H1 (cell line): ENCODE measurements at regions not wholly inside any gene's neighbourhood (a gene's known extent, or its start where the extent isn't known, plus 50 kb on each side); places are given as distances from the start of the nearest gene placed in this dataset.

Experiments used
- EP300 ChIP-seq, 2 experiments: IDR thresholded peaks; 1 replicate in 1 of 2; 2 replicates in 1 of 2; pipeline ENCODE4 v1.6.1; 2011 to 2012; ENCODE audit warnings: low read depth in 2 of 2, low read length in 2 of 2, mild to moderate bottlenecking in 2 of 2, borderline replicate concordance in 1 of 2, inconsistent platforms in 1 of 2, moderate library complexity in 1 of 2
- JUN ChIP-seq: IDR thresholded peaks from 2 replicates; pipeline ENCODE4 v1.6.1; 2011; ENCODE audit warnings: low read depth, mild to moderate bottlenecking, improper control_type of control experiment, low read length
- KDM5A ChIP-seq: fragments of 200-600 bp; IDR thresholded peaks from 2 replicates; pipeline ENCODE4 v1.7.1; 2012; ENCODE audit warnings: mild to moderate bottlenecking, low read length, inconsistent platforms, mixed read lengths

GRCh38 chr12:97944576-97944975, 482.0 kb downstream of the RMST start (continued):
- TF ChIP-seq JUN (no peak), EP300 (IDR thresholded peaks at IDR 0.05; ENCODE audit: borderline replicate concordance in 1 of 2, low read depth in 2 of 2, low read length in 2 of 2) (no peak), KDM5A (no peak)
